Ishikawa (cell line): ENCODE measurements at regions not wholly inside any gene's neighbourhood (a gene's known extent, or its start where the extent isn't known, plus 50 kb on each side); places are given as distances from the start of the nearest gene placed in this dataset.

ENCODE experiments used
- CREB1 ChIP-seq: IDR thresholded peaks from 2 replicates; pipeline ENCODE4 v1.6.1; 2012; ENCODE audit warnings: low read depth
- EGR1 ChIP-seq: IDR thresholded peaks from 2 replicates; pipeline ENCODE4 v1.6.1; 2012
- EP300 ChIP-seq: IDR thresholded peaks from 2 replicates; pipeline ENCODE4 v1.6.1; 2012; ENCODE audit warnings: borderline replicate concordance
- FOXM1 ChIP-seq: IDR thresholded peaks from 2 replicates; pipeline ENCODE4 v1.6.1; 2012; ENCODE audit warnings: low read depth, borderline replicate concordance
- MAX ChIP-seq: IDR thresholded peaks from 2 replicates; pipeline ENCODE4 v1.6.1; 2012
- NFIC ChIP-seq: IDR thresholded peaks from 2 replicates; pipeline ENCODE4 v1.6.1; 2012
- REST ChIP-seq: IDR thresholded peaks from 2 replicates; pipeline ENCODE4 v1.6.1; 2012; ENCODE audit warnings: low read depth, mild to moderate bottlenecking
- TAF1 ChIP-seq: IDR thresholded peaks from 2 replicates; pipeline ENCODE4 v1.6.1; 2012; ENCODE audit warnings: low read depth, mild to moderate bottlenecking
- TCF12 ChIP-seq: IDR thresholded peaks from 2 replicates; pipeline ENCODE4 v1.6.1; 2012; ENCODE audit warnings: low read depth
- TEAD4 ChIP-seq: IDR thresholded peaks from 2 replicates; pipeline ENCODE4 v1.6.1; 2012
- YY1 ChIP-seq: IDR thresholded peaks from 2 replicates; pipeline ENCODE4 v1.6.1; 2012; ENCODE audit warnings: low read depth

- TF ChIP-seq EGR1 (no peak), EP300 (no peak), YY1 (no peak), TEAD4 (no peak), MAX (no peak), CREB1 (no peak), NFIC (no peak), REST (no peak), TAF1 (no peak), FOXM1 (no peak), TCF12 (no peak)
These were observed 99.3 kb upstream of the FN1 start for GRCh38 chr2:215535125-215535668.
